ENCODE measurements at regions not wholly inside any gene's neighbourhood (a gene's known extent, or its start where the extent isn't known, plus 50 kb on each side); places are given as distances from the start of the nearest gene placed in this dataset.

GRCh38 chr18:65459741-65460140, 291.1 kb upstream of the CDH7 start:
- TF ChIP-seq, protein P1, sequence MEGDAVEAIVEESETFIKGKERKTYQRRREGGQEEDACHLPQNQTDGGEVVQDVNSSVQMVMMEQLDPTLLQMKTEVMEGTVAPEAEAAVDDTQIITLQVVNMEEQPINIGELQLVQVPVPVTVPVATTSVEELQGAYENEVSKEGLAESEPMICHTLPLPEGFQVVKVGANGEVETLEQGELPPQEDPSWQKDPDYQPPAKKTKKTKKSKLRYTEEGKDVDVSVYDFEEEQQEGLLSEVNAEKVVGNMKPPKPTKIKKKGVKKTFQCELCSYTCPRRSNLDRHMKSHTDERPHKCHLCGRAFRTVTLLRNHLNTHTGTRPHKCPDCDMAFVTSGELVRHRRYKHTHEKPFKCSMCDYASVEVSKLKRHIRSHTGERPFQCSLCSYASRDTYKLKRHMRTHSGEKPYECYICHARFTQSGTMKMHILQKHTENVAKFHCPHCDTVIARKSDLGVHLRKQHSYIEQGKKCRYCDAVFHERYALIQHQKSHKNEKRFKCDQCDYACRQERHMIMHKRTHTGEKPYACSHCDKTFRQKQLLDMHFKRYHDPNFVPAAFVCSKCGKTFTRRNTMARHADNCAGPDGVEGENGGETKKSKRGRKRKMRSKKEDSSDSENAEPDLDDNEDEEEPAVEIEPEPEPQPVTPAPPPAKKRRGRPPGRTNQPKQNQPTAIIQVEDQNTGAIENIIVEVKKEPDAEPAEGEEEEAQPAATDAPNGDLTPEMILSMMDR (conservative IDR thresholded peaks at IDR 0.05) = no peak
- no peak for TF ChIP-seq EZH2 (IDR thresholded peaks at IDR 0.05; ENCODE audit: low read depth)

Data from PC-9 (cell line).